ENCODE measurements at regions not wholly inside any gene's neighbourhood (a gene's known extent, or its start where the extent isn't known, plus 50 kb on each side); places are given as distances from the start of the nearest gene placed in this dataset.

- Histone ChIP-seq H3K4me3 (ENCODE audit: low read depth in 1 of 2, low read length in 2 of 2) (no peak overlapping the region), H3K9ac (ENCODE audit: low read depth in 1 of 2, low read length in 2 of 2) (no peak overlapping the region), H3K27me3 (ENCODE audit: control insufficient read depth in 1 of 2, insufficient read depth in 2 of 2, low read length in 2 of 2) (no peaks in the 10 kb centered on the region), H3K4me1 (ENCODE audit: control insufficient read depth in 1 of 2, insufficient read depth in 2 of 2, low read length in 2 of 2) (no peaks in the 10 kb centered on the region), H3K36me3 (ENCODE audit: control insufficient read depth in 1 of 2, insufficient read depth in 2 of 2, low read length in 2 of 2) (no peaks in the 10 kb centered on the region), H3K27ac (ENCODE audit: low read depth, low read length) (no peak overlapping the region), H3K9me3 (ENCODE audit: control insufficient read depth in 1 of 2, low read length in 2 of 2) (no peaks in the 10 kb centered on the region)
Measured at GRCh38 chr3:27779176-27779575, 57.1 kb upstream of the EOMES start.

- Histone ChIP-seq H3K36me3 (ENCODE audit: control insufficient read depth in 1 of 2, insufficient read depth in 2 of 2, low read length in 2 of 2) (no peaks in the 10 kb centered on the region), H3K9me3 (ENCODE audit: control insufficient read depth in 1 of 2, low read length in 2 of 2) (no peaks in the 10 kb centered on the region), H3K27ac (ENCODE audit: low read depth, low read length) (no peak overlapping the region), H3K4me1 (ENCODE audit: control insufficient read depth in 1 of 2, insufficient read depth in 2 of 2, low read length in 2 of 2) (no peaks in the 10 kb centered on the region), H3K9ac (ENCODE audit: low read depth in 1 of 2, low read length in 2 of 2) (no peak overlapping the region), H3K27me3 (ENCODE audit: control insufficient read depth in 1 of 2, insufficient read depth in 2 of 2, low read length in 2 of 2) (no peaks in the 10 kb centered on the region), H3K4me3 (ENCODE audit: low read depth in 1 of 2, low read length in 2 of 2) (no peak overlapping the region)
Measured at GRCh38 chr3:27789420-27789819, 67.3 kb upstream of the EOMES start.

- no peak overlapping the region for H3K27ac ChIP-seq (ENCODE audit: low read depth, low read length)
- H3K36me3 ChIP-seq (ENCODE audit: control insufficient read depth in 1 of 2, insufficient read depth in 2 of 2, low read length in 2 of 2): no peaks in the 10 kb centered on the region
- no peak overlapping the region for H3K4me3 ChIP-seq (ENCODE audit: low read depth in 1 of 2, low read length in 2 of 2)
- no peaks in the 10 kb centered on the region for H3K9me3 ChIP-seq (ENCODE audit: control insufficient read depth in 1 of 2, low read length in 2 of 2)
- H3K27me3 ChIP-seq (ENCODE audit: control insufficient read depth in 1 of 2, insufficient read depth in 2 of 2, low read length in 2 of 2): no peaks in the 10 kb centered on the region
- no peak overlapping the region for H3K9ac ChIP-seq (ENCODE audit: low read depth in 1 of 2, low read length in 2 of 2)
- H3K4me1 ChIP-seq (ENCODE audit: control insufficient read depth in 1 of 2, insufficient read depth in 2 of 2, low read length in 2 of 2): no peaks in the 10 kb centered on the region
Measured at GRCh38 chr3:27791956-27792355, 69.8 kb upstream of the EOMES start.

- Histone ChIP-seq H3K9ac (ENCODE audit: low read depth in 1 of 2, low read length in 2 of 2) (no peak overlapping the region), H3K4me3 (ENCODE audit: low read depth in 1 of 2, low read length in 2 of 2) (no peak overlapping the region), H3K27ac (ENCODE audit: low read depth, low read length) (no peak overlapping the region), H3K36me3 (ENCODE audit: control insufficient read depth in 1 of 2, insufficient read depth in 2 of 2, low read length in 2 of 2) (no peaks in the 10 kb centered on the region), H3K4me1 (ENCODE audit: control insufficient read depth in 1 of 2, insufficient read depth in 2 of 2, low read length in 2 of 2) (no peaks in the 10 kb centered on the region), H3K27me3 (ENCODE audit: control insufficient read depth in 1 of 2, insufficient read depth in 2 of 2, low read length in 2 of 2) (no peaks in the 10 kb centered on the region), H3K9me3 (ENCODE audit: control insufficient read depth in 1 of 2, low read length in 2 of 2) (no peaks in the 10 kb centered on the region)
Measured at GRCh38 chr3:27792869-27793268, 70.7 kb upstream of the EOMES start.

GRCh38 chr3:27794211-27794610, 72.1 kb upstream of the EOMES start:
- no peak overlapping the region for H3K4me3 ChIP-seq (ENCODE audit: low read depth in 1 of 2, low read length in 2 of 2)
- no peak overlapping the region for H3K27ac ChIP-seq (ENCODE audit: low read depth, low read length)
- no peaks in the 10 kb centered on the region for H3K27me3 ChIP-seq (ENCODE audit: control insufficient read depth in 1 of 2, insufficient read depth in 2 of 2, low read length in 2 of 2)
- no peaks in the 10 kb centered on the region for H3K9me3 ChIP-seq (ENCODE audit: control insufficient read depth in 1 of 2, low read length in 2 of 2)
- no peaks in the 10 kb centered on the region for H3K36me3 ChIP-seq (ENCODE audit: control insufficient read depth in 1 of 2, insufficient read depth in 2 of 2, low read length in 2 of 2)
- H3K9ac ChIP-seq (ENCODE audit: low read depth in 1 of 2, low read length in 2 of 2): no peak overlapping the region
- no peaks in the 10 kb centered on the region for H3K4me1 ChIP-seq (ENCODE audit: control insufficient read depth in 1 of 2, insufficient read depth in 2 of 2, low read length in 2 of 2)

GRCh38 chr3:27796365-27796875, 74.3 kb upstream of the EOMES start:
- Histone ChIP-seq H3K4me1 (ENCODE audit: control insufficient read depth in 1 of 2, insufficient read depth in 2 of 2, low read length in 2 of 2) (no peaks in the 10 kb centered on the region), H3K9ac (ENCODE audit: low read depth in 1 of 2, low read length in 2 of 2) (no peak overlapping the region), H3K4me3 (ENCODE audit: low read depth in 1 of 2, low read length in 2 of 2) (no peak overlapping the region), H3K9me3 (ENCODE audit: control insufficient read depth in 1 of 2, low read length in 2 of 2) (no peaks in the 10 kb centered on the region), H3K27ac (ENCODE audit: low read depth, low read length) (no peak overlapping the region), H3K27me3 (ENCODE audit: control insufficient read depth in 1 of 2, insufficient read depth in 2 of 2, low read length in 2 of 2) (no peaks in the 10 kb centered on the region), H3K36me3 (ENCODE audit: control insufficient read depth in 1 of 2, insufficient read depth in 2 of 2, low read length in 2 of 2) (no peaks in the 10 kb centered on the region)

GRCh38 chr3:27797773-27798172, 75.7 kb upstream of the EOMES start:
- H3K9ac ChIP-seq (ENCODE audit: low read depth in 1 of 2, low read length in 2 of 2): no peak overlapping the region
- H3K4me1 ChIP-seq (ENCODE audit: control insufficient read depth in 1 of 2, insufficient read depth in 2 of 2, low read length in 2 of 2): no peaks in the 10 kb centered on the region
- no peaks in the 10 kb centered on the region for H3K27me3 ChIP-seq (ENCODE audit: control insufficient read depth in 1 of 2, insufficient read depth in 2 of 2, low read length in 2 of 2)
- H3K4me3 ChIP-seq (ENCODE audit: low read depth in 1 of 2, low read length in 2 of 2): no peak overlapping the region
- no peaks in the 10 kb centered on the region for H3K9me3 ChIP-seq (ENCODE audit: control insufficient read depth in 1 of 2, low read length in 2 of 2)
- H3K36me3 ChIP-seq (ENCODE audit: control insufficient read depth in 1 of 2, insufficient read depth in 2 of 2, low read length in 2 of 2): no peaks in the 10 kb centered on the region
- no peak overlapping the region for H3K27ac ChIP-seq (ENCODE audit: low read depth, low read length)

- Histone ChIP-seq H3K4me1 (ENCODE audit: control insufficient read depth in 1 of 2, insufficient read depth in 2 of 2, low read length in 2 of 2) (no peaks in the 10 kb centered on the region), H3K36me3 (ENCODE audit: control insufficient read depth in 1 of 2, insufficient read depth in 2 of 2, low read length in 2 of 2) (no peaks in the 10 kb centered on the region), H3K9me3 (ENCODE audit: control insufficient read depth in 1 of 2, low read length in 2 of 2) (no peaks in the 10 kb centered on the region), H3K27ac (ENCODE audit: low read depth, low read length) (no peak overlapping the region), H3K4me3 (ENCODE audit: low read depth in 1 of 2, low read length in 2 of 2) (no peak overlapping the region), H3K9ac (ENCODE audit: low read depth in 1 of 2, low read length in 2 of 2) (no peak overlapping the region), H3K27me3 (ENCODE audit: control insufficient read depth in 1 of 2, insufficient read depth in 2 of 2, low read length in 2 of 2) (no peaks in the 10 kb centered on the region)
Measured at GRCh38 chr3:27800261-27800660, 78.1 kb upstream of the EOMES start.

- Histone ChIP-seq H3K27me3 (ENCODE audit: control insufficient read depth in 1 of 2, insufficient read depth in 2 of 2, low read length in 2 of 2) (no peaks in the 10 kb centered on the region), H3K9me3 (ENCODE audit: control insufficient read depth in 1 of 2, low read length in 2 of 2) (no peaks in the 10 kb centered on the region), H3K9ac (ENCODE audit: low read depth in 1 of 2, low read length in 2 of 2) (no peak overlapping the region), H3K27ac (ENCODE audit: low read depth, low read length) (no peak overlapping the region), H3K36me3 (ENCODE audit: control insufficient read depth in 1 of 2, insufficient read depth in 2 of 2, low read length in 2 of 2) (no peaks in the 10 kb centered on the region), H3K4me1 (ENCODE audit: control insufficient read depth in 1 of 2, insufficient read depth in 2 of 2, low read length in 2 of 2) (no peaks in the 10 kb centered on the region), H3K4me3 (ENCODE audit: low read depth in 1 of 2, low read length in 2 of 2) (no peak overlapping the region)
Measured at GRCh38 chr3:27802425-27802824, 80.3 kb upstream of the EOMES start.

- H3K27ac ChIP-seq (ENCODE audit: low read depth, low read length): no peak overlapping the region
- H3K9ac ChIP-seq (ENCODE audit: low read depth in 1 of 2, low read length in 2 of 2): no peak overlapping the region
- no peaks in the 10 kb centered on the region for H3K9me3 ChIP-seq (ENCODE audit: control insufficient read depth in 1 of 2, low read length in 2 of 2)
- no peaks in the 10 kb centered on the region for H3K36me3 ChIP-seq (ENCODE audit: control insufficient read depth in 1 of 2, insufficient read depth in 2 of 2, low read length in 2 of 2)
- H3K4me3 ChIP-seq (ENCODE audit: low read depth in 1 of 2, low read length in 2 of 2): no peak overlapping the region
- no peaks in the 10 kb centered on the region for H3K4me1 ChIP-seq (ENCODE audit: control insufficient read depth in 1 of 2, insufficient read depth in 2 of 2, low read length in 2 of 2)
- H3K27me3 ChIP-seq (ENCODE audit: control insufficient read depth in 1 of 2, insufficient read depth in 2 of 2, low read length in 2 of 2): no peaks in the 10 kb centered on the region
Measured at GRCh38 chr3:27802849-27803248, 80.7 kb upstream of the EOMES start.

- no peaks in the 10 kb centered on the region for H3K4me1 ChIP-seq (ENCODE audit: control insufficient read depth in 1 of 2, insufficient read depth in 2 of 2, low read length in 2 of 2)
- no peaks in the 10 kb centered on the region for H3K27me3 ChIP-seq (ENCODE audit: control insufficient read depth in 1 of 2, insufficient read depth in 2 of 2, low read length in 2 of 2)
- H3K9ac ChIP-seq (ENCODE audit: low read depth in 1 of 2, low read length in 2 of 2): no peak overlapping the region
- no peak overlapping the region for H3K4me3 ChIP-seq (ENCODE audit: low read depth in 1 of 2, low read length in 2 of 2)
- H3K27ac ChIP-seq (ENCODE audit: low read depth, low read length): no peak overlapping the region
- no peaks in the 10 kb centered on the region for H3K36me3 ChIP-seq (ENCODE audit: control insufficient read depth in 1 of 2, insufficient read depth in 2 of 2, low read length in 2 of 2)
- H3K9me3 ChIP-seq (ENCODE audit: control insufficient read depth in 1 of 2, low read length in 2 of 2): no peaks in the 10 kb centered on the region
Measured at GRCh38 chr3:27805282-27805681, 83.2 kb upstream of the EOMES start.
